Mesenchymal stem cell (in vitro differentiated cells and primary cell): ENCODE measurements at regions not wholly inside any gene's neighbourhood (a gene's known extent, or its start where the extent isn't known, plus 50 kb on each side); places are given as distances from the start of the nearest gene placed in this dataset.
A peak's percentile ranks its signal among the peaks of the same experiment; 100 is the strongest.

ENCODE experiments used
- DNase-seq: peaks from one replicate; pipeline ENCODE4 v3.0.0-alpha.2; 2013
- H2AFZ ChIP-seq: one replicate; pipeline ENCODE4 v1.6.1; 2013; ENCODE audit warnings: low read depth, mild to moderate bottlenecking, control low read depth, inconsistent platforms, low read length, moderate library complexity
- H2AK5ac ChIP-seq: 2 replicates; pipeline ENCODE4 v1.6.1; 2013; ENCODE audit warnings: low read length, moderate library complexity, mild to moderate bottlenecking, inconsistent platforms; ENCODE audit not compliant: severe bottlenecking
- H2BK120ac ChIP-seq: one replicate; pipeline ENCODE4 v1.6.1; 2013; ENCODE audit warnings: low read depth, mild to moderate bottlenecking, inconsistent platforms, low read length, moderate library complexity
- H2BK12ac ChIP-seq, 2 experiments: one replicate each; pipeline ENCODE4 v1.6.1; 2013; ENCODE audit warnings: inconsistent platforms in 2 of 2, low read length in 2 of 2, mild to moderate bottlenecking in 2 of 2, moderate library complexity in 2 of 2, control low read depth in 1 of 2
- H2BK15ac ChIP-seq: one replicate; pipeline ENCODE4 v1.6.1; 2013; ENCODE audit warnings: mild to moderate bottlenecking, low read depth, inconsistent platforms; ENCODE audit not compliant: poor library complexity, severe bottlenecking
- H2BK5ac ChIP-seq: 2 replicates; pipeline ENCODE4 v1.6.1; 2013; ENCODE audit warnings: low read depth, mild to moderate bottlenecking, low read length, control low read depth, inconsistent platforms; ENCODE audit not compliant: poor library complexity, severe bottlenecking
- H3K14ac ChIP-seq, 2 experiments: one replicate each; pipeline ENCODE4 v1.6.1; 2013; ENCODE audit warnings: inconsistent platforms in 2 of 2, low read length in 2 of 2, control low read depth in 1 of 2, mild to moderate bottlenecking in 1 of 2, moderate library complexity in 1 of 2
- H3K18ac ChIP-seq, 2 experiments: one replicate each; pipeline ENCODE4 v1.6.1; 2013; ENCODE audit warnings: inconsistent platforms in 2 of 2, low read length in 2 of 2, control low read depth in 1 of 2, low read depth in 1 of 2, mild to moderate bottlenecking in 1 of 2
- H3K23ac ChIP-seq, 2 experiments: one replicate each; pipeline ENCODE4 v1.6.1; 2013; ENCODE audit warnings: inconsistent platforms in 2 of 2, low read length in 2 of 2, mild to moderate bottlenecking in 2 of 2, moderate library complexity in 2 of 2, control low read depth in 1 of 2
- H3K27ac ChIP-seq: 2 replicates; pipeline ENCODE4 v1.5.1; 2013; ENCODE audit warnings: mild to moderate bottlenecking, moderate library complexity, low read length, control low read depth, inconsistent platforms; ENCODE audit not compliant: poor library complexity, severe bottlenecking
- H3K27me3 ChIP-seq, 2 experiments: 2 replicates each; pipeline versions ENCODE4 v1.6.1 to v1.7.0; 2013; ENCODE audit warnings: low read length in 2 of 2, mild to moderate bottlenecking in 2 of 2, moderate library complexity in 2 of 2, control low read depth in 1 of 2, inconsistent platforms in 1 of 2; ENCODE audit not compliant: control insufficient read depth in 1 of 2, insufficient read depth in 1 of 2
- H3K36me3 ChIP-seq, 2 experiments: 2 replicates each; pipeline versions ENCODE4 v1.6.1 to v1.7.0; 2013; ENCODE audit warnings: low read length in 2 of 2, control low read depth in 1 of 2, inconsistent platforms in 1 of 2, low read depth in 1 of 2, mild to moderate bottlenecking in 1 of 2; ENCODE audit not compliant: insufficient read depth in 2 of 2, control insufficient read depth in 1 of 2
- H3K4ac ChIP-seq, 2 experiments: one replicate each; pipeline ENCODE4 v1.6.1; 2013; ENCODE audit warnings: inconsistent platforms in 2 of 2, low read length in 2 of 2, mild to moderate bottlenecking in 2 of 2, moderate library complexity in 2 of 2, control low read depth in 1 of 2, low read depth in 1 of 2
- H3K4me1 ChIP-seq: 2 replicates; pipeline ENCODE4 v1.6.1; 2013; ENCODE audit warnings: low read depth, low read length, control low read depth; ENCODE audit not compliant: control insufficient read depth, insufficient read depth
- H3K4me2 ChIP-seq: 2 replicates; pipeline ENCODE4 v1.6.1; 2013; ENCODE audit warnings: low read length, mild to moderate bottlenecking, inconsistent platforms; ENCODE audit not compliant: poor library complexity, severe bottlenecking
- H3K4me3 ChIP-seq, 2 experiments: 2 replicates each; pipeline versions ENCODE4 v1.5.1 to v1.7.0; 2013; ENCODE audit warnings: low read length in 2 of 2, mild to moderate bottlenecking in 2 of 2, control low read depth in 1 of 2, low read depth in 1 of 2; ENCODE audit not compliant: insufficient read depth in 1 of 2
- H3K79me1 ChIP-seq: replicated peaks from 2 replicates; pipeline ENCODE4 v1.6.1; 2013; ENCODE audit warnings: mild to moderate bottlenecking, control low read depth, low read length, inconsistent platforms; ENCODE audit not compliant: poor library complexity, severe bottlenecking
- H3K9ac ChIP-seq: 2 replicates; pipeline ENCODE4 v1.7.0; 2013; ENCODE audit warnings: mild to moderate bottlenecking, low read length, moderate library complexity
- H3K9me3 ChIP-seq: 2 replicates; pipeline ENCODE4 v1.7.0; 2013; ENCODE audit warnings: mild to moderate bottlenecking, low read length; ENCODE audit not compliant: control insufficient read depth
- H4K8ac ChIP-seq: one replicate; pipeline ENCODE4 v1.6.1; 2013; ENCODE audit warnings: inconsistent platforms, mild to moderate bottlenecking, low read length, moderate library complexity
- H4K91ac ChIP-seq: one replicate; pipeline ENCODE4 v1.6.1; 2013; ENCODE audit warnings: mild to moderate bottlenecking, low read length, inconsistent platforms
- WGBS: methylation state at CpG from one replicate; pipeline ENCODE4 v1.1.7; 2013; ENCODE audit warnings: mixed read lengths; 5-methylcytosine and 5-hydroxymethylcytosine counted together

GRCh38 chr13:50706505-50706904 lies 137.0 kb downstream of the DLEU7 start:
- no peak overlapping the region for H2BK5ac ChIP-seq
- no peak for DNase-seq
- no CpG with 5 or more reads among the region's 2 CpGs for WGBS
- no peak overlapping the region for H2AK5ac ChIP-seq
- H3K23ac ChIP-seq: no peak overlapping the region
- H3K14ac ChIP-seq: no peak overlapping the region
- H3K4me3 ChIP-seq: no peak overlapping the region
- no peak overlapping the region for H2AFZ ChIP-seq
- H3K27ac ChIP-seq: no peak overlapping the region
- H2BK15ac ChIP-seq: no peak overlapping the region
- no peaks in the 10 kb centered on the region for H3K9me3 ChIP-seq
- no peaks in the 10 kb centered on the region for H3K27me3 ChIP-seq
- H4K91ac ChIP-seq: no peak overlapping the region
- H2BK120ac ChIP-seq: no peak overlapping the region
- H3K18ac ChIP-seq: no peak overlapping the region
- no peak overlapping the region for H3K4me2 ChIP-seq
- H3K36me3 ChIP-seq: no peaks in the 10 kb centered on the region
- H2BK12ac ChIP-seq: no peak overlapping the region
- no peak overlapping the region for H3K9ac ChIP-seq
- H4K8ac ChIP-seq: no peak overlapping the region
- H3K4me1 ChIP-seq: peaks cover 4% of the 10 kb centered on the region
- no peaks in the 10 kb centered on the region for H3K79me1 ChIP-seq
- H3K4ac ChIP-seq: no peak overlapping the region

GRCh38 chr13:50707628-50708027 lies 135.9 kb downstream of the DLEU7 start:
- no peak overlapping the region for H3K4me2 ChIP-seq
- H4K8ac ChIP-seq: no peak overlapping the region
- H3K23ac ChIP-seq: no peak overlapping the region
- no peaks in the 10 kb centered on the region for H3K4me1 ChIP-seq
- no peak for DNase-seq
- no peak overlapping the region for H3K18ac ChIP-seq
- H2BK5ac ChIP-seq: no peak overlapping the region
- H3K79me1 ChIP-seq: no peaks in the 10 kb centered on the region
- H3K14ac ChIP-seq: no peak overlapping the region
- no peak overlapping the region for H3K27ac ChIP-seq
- no peak overlapping the region for H2AK5ac ChIP-seq
- H4K91ac ChIP-seq: no peak overlapping the region
- no peak overlapping the region for H3K9ac ChIP-seq
- no peak overlapping the region for H3K4me3 ChIP-seq
- no peaks in the 10 kb centered on the region for H3K36me3 ChIP-seq
- WGBS: 43% methylated on average over 1 of the region's 1 CpG
- H2BK12ac ChIP-seq: no peak overlapping the region
- no peak overlapping the region for H2BK15ac ChIP-seq
- no peak overlapping the region for H2AFZ ChIP-seq
- no peak overlapping the region for H3K4ac ChIP-seq
- H3K27me3 ChIP-seq: no peaks in the 10 kb centered on the region
- no peak overlapping the region for H2BK120ac ChIP-seq
- no peaks in the 10 kb centered on the region for H3K9me3 ChIP-seq

DNA sequence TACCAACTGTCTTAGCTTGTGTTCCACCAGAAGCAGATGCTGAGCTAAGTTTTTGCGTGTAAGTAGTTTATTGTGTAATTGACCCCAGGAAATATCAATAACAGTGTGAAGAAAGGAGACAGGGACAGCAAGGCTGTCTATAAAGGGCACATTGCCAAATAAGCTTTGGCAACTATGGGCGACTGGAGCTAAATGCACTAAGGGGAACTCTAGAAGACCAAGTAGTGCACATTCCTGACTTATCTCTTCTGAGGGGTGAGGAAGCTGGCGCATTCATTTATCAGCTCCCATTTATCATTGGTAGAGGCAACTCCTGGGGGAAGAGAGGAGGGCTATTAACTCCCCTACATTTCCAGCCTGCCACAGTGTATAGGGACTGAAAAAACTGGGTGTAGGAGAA lies 135.0 kb downstream of the DLEU7 start:
- Histone ChIP-seq H3K27ac (no peak overlapping the region), H3K36me3 (no peaks in the 10 kb centered on the region), H3K23ac (no peak overlapping the region), H2BK12ac (no peak overlapping the region), H2BK120ac (no peak overlapping the region), H3K4ac (no peak overlapping the region), H3K27me3 (no peaks in the 10 kb centered on the region), H3K9me3 (no peaks in the 10 kb centered on the region), H3K9ac (no peak overlapping the region), H3K4me3 (no peak overlapping the region), H3K4me2 (no peak overlapping the region), H2AFZ (no peak overlapping the region), H2BK15ac (no peak overlapping the region), H2AK5ac (no peak overlapping the region), H4K8ac (no peak overlapping the region), H4K91ac (no peak overlapping the region), H3K18ac (no peak overlapping the region), H3K4me1 (no peaks in the 10 kb centered on the region), H3K79me1 (no peaks in the 10 kb centered on the region), H3K14ac (no peak overlapping the region), H2BK5ac (no peak overlapping the region)
- 66% methylated on average over 3 of the region's 3 CpGs for WGBS
- DNase-seq: peak; percentile 29

GRCh38 chr13:50709058-50709457 lies 134.4 kb downstream of the DLEU7 start:
- Histone ChIP-seq H3K4me2 (no peak overlapping the region), H2AFZ (no peak overlapping the region), H3K9ac (no peak overlapping the region), H3K9me3 (no peaks in the 10 kb centered on the region), H3K4me1 (peaks cover 1% of the 10 kb centered on the region), H2BK5ac (no peak overlapping the region), H4K8ac (no peak overlapping the region), H2BK120ac (no peak overlapping the region), H3K4ac (no peak overlapping the region), H3K36me3 (no peaks in the 10 kb centered on the region), H3K14ac (no peak overlapping the region), H3K18ac (no peak overlapping the region), H3K27me3 (no peaks in the 10 kb centered on the region), H3K23ac (no peak overlapping the region), H3K27ac (no peak overlapping the region), H2AK5ac (no peak overlapping the region), H2BK12ac (no peak overlapping the region), H4K91ac (no peak overlapping the region), H3K79me1 (no peaks in the 10 kb centered on the region), H2BK15ac (no peak overlapping the region), H3K4me3 (no peak overlapping the region)
- no peak for DNase-seq
- WGBS: no CpG with 5 or more reads among the region's 2 CpGs
